Naive thymus-derived CD4-positive, alpha-beta T cell (primary cell): ENCODE measurements at regions not wholly inside any gene's neighbourhood (a gene's known extent, or its start where the extent isn't known, plus 50 kb on each side); places are given as distances from the start of the nearest gene placed in this dataset.
A peak's percentile ranks its signal among the peaks of the same experiment; 100 is the strongest.

Experiments
- ATAC-seq: fragments of 150-1000 bp; cut with Tn5 transposase; 2 replicates; pipeline ENCODE4 v1.10.0; 2021; ENCODE audit warnings: mild to moderate bottlenecking, moderate library complexity
- CTCF ChIA-PET: fragments of 350-600 bp; sonication (Branson Sonifier 250); formaldehyde crosslinking; loops from one replicate; lab custom pipeline; 2021; ENCODE audit warnings: antibody characterized with exemption; lab: Charles Lee
- POLR2A ChIA-PET: fragments of 350-600 bp; sonication (Branson Sonifier 250); formaldehyde crosslinking; loops from one replicate; lab custom pipeline; 2021; ENCODE audit warnings: antibody characterized with exemption, inconsistent platforms; lab: Charles Lee
- DNase-seq, 9 donors: peaks; one replicate each; pipeline versions ENCODE4 v3.0.0 to v3.0.0-alpha.2; 2020 to 2022; ENCODE audit warnings: mixed read lengths in 1 of 9
- H3K27ac ChIP-seq: one replicate; pipeline ENCODE4 v1.7.0; 2013; ENCODE audit warnings: mild to moderate bottlenecking, low read depth, low read length, moderate library complexity
- H3K27me3 ChIP-seq, 2 donors: one replicate each; pipeline ENCODE4 v1.7.0; 2013; ENCODE audit warnings: low read length in 2 of 2, mild to moderate bottlenecking in 2 of 2, moderate library complexity in 2 of 2; ENCODE audit not compliant: control insufficient read depth in 2 of 2, insufficient read depth in 2 of 2
- H3K36me3 ChIP-seq, 3 experiments: 1 replicate in 2 of 3; 2 replicates in 1 of 3; pipeline ENCODE4 v1.7.0; 2013; ENCODE audit warnings: low read length in 3 of 3, mild to moderate bottlenecking in 3 of 3, moderate library complexity in 1 of 3; ENCODE audit not compliant: insufficient read depth in 3 of 3, control insufficient read depth in 2 of 3
- H3K4me1 ChIP-seq, 2 donors: one replicate each; pipeline ENCODE4 v1.7.0; 2013; ENCODE audit warnings: low read length in 2 of 2, mild to moderate bottlenecking in 2 of 2, moderate library complexity in 1 of 2; ENCODE audit not compliant: control insufficient read depth in 2 of 2, insufficient read depth in 2 of 2
- H3K4me3 ChIP-seq: 2 replicates; pipeline ENCODE4 v1.7.0; 2013; ENCODE audit warnings: mild to moderate bottlenecking, low read length
- H3K9me3 ChIP-seq, 3 experiments: 1 replicate in 2 of 3; 2 replicates in 1 of 3; pipeline ENCODE4 v1.7.0; 2013; ENCODE audit warnings: low read length in 3 of 3; ENCODE audit not compliant: control insufficient read depth in 2 of 3
- H3K27ac Mint-ChIP-seq, 9 donors: one replicate each; pipeline ENCODE4 v1.8.0; 2020 to 2022; ENCODE audit warnings: mixed read lengths in 9 of 9, mild to moderate bottlenecking in 8 of 9, moderate library complexity in 5 of 9, inconsistent platforms in 2 of 9
- H3K27me3 Mint-ChIP-seq, 5 donors: one replicate each; pipeline ENCODE4 v1.8.0; 2021 to 2022; ENCODE audit warnings: mixed read lengths in 5 of 5, mild to moderate bottlenecking in 1 of 5
- H3K36me3 Mint-ChIP-seq, 5 donors: one replicate each; pipeline ENCODE4 v1.8.0; 2020 to 2022; ENCODE audit warnings: mixed read lengths in 5 of 5, mild to moderate bottlenecking in 3 of 5, inconsistent platforms in 1 of 5
- H3K4me1 Mint-ChIP-seq, 7 donors: one replicate each; pipeline ENCODE4 v1.8.0; 2020 to 2022; ENCODE audit warnings: mixed read lengths in 7 of 7, mild to moderate bottlenecking in 3 of 7, inconsistent platforms in 1 of 7
- H3K4me3 Mint-ChIP-seq, 10 donors: one replicate each; pipeline ENCODE4 v1.8.0; 2020 to 2022; ENCODE audit warnings: mild to moderate bottlenecking in 10 of 10, mixed read lengths in 10 of 10, moderate library complexity in 6 of 10, inconsistent platforms in 2 of 10
- H3K9me3 Mint-ChIP-seq, 11 donors: one replicate each; pipeline ENCODE4 v1.8.0; 2020 to 2022; ENCODE audit warnings: mixed read lengths in 11 of 11, mild to moderate bottlenecking in 4 of 11, inconsistent platforms in 1 of 11, moderate library complexity in 1 of 11
- intact Hi-C, 2 donors: fragments of 100-400 bp; cut with micrococcal nuclease; formaldehyde crosslinking; loops; one replicate each; pipeline ENCODE4 v1.15.1; 2023

DNA sequence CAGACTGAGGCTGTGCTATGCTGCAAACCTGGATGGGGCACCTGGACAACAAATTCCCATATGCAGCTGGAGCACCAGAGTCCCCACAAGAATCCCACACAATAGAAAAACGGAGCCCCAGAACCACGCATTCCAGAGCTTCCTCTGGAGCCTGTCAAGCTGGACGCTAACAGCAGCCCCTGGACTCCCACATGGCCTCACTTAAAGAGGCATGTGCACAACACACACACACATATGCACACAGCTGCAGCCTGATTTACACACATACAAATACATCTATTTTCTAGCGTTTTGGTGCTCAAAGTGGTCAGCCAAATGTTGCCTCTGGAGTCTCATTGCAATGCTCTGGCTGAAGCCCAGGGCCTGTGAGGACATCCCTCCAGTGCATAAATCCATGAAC lies 632.7 kb upstream of the ID2 start:
- no peaks in the 10 kb centered on the region for H3K27me3 ChIP-seq
- no peaks in the 10 kb centered on the region for H3K4me1 ChIP-seq
- Mint-ChIP-seq H3K27ac (no peak overlapping the region), H3K4me1 (peaks cover 0 to 16% (median 0%) of the 10 kb centered on the region in 7 donors), H3K36me3 (peaks cover 0 to 26% (median 0%) of the 10 kb centered on the region in 5 donors), H3K27me3 (no peaks in the 10 kb centered on the region), H3K4me3 (no peak overlapping the region), H3K9me3 (peaks cover 0 to 14% (median 0%) of the 10 kb centered on the region in 11 donors)
- H3K36me3 ChIP-seq: no peaks in the 10 kb centered on the region
- H3K4me3 ChIP-seq: no peak overlapping the region
- intact Hi-C loops: no loop called here
- DNase-seq: no peak
- no peak overlapping the region for H3K27ac ChIP-seq
- no peaks in the 10 kb centered on the region for H3K9me3 ChIP-seq
- ChIA-PET CTCF (no interaction called here), POLR2A (no interaction called here)
- no peak for ATAC-seq

DNA sequence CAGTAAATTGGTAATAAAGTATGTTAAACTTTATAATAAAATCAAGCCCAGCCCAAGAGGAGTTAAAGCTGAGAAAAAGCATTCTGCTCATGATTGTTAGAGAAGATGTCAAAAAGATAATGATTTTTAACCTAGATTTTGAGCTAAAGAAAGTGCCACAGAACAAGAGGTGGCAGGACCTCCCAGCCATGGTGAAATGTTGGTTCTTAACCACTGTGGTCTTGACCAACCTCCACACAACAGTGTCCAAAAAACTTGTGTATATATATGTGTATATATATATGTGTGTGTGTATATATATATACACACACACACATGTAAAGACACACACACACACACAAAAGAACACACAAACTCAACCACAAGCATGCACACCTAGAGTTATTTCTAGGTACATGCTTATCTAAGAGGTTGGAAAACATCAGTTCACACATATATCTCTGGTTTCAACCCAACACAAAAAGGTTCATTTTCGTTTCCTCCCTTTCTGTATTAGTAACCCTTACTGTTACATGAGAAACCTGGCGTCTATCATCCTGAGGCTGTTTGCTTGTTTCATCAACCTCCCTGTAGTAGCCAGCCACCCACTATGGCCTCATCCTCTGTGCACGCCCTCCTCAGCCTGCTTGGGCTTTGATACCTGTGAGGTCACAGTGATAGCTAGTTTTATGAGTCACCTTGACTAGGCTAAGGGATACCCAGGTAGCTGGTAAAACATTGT lies 631.8 kb upstream of the ID2 start:
- intact Hi-C loops: no loop called here
- Mint-ChIP-seq H3K9me3 (peaks cover 0 to 14% (median 0%) of the 10 kb centered on the region in 11 donors), H3K36me3 (peaks cover 0 to 25% (median 0%) of the 10 kb centered on the region in 5 donors), H3K4me1 (peaks cover 0 to 16% (median 0%) of the 10 kb centered on the region in 7 donors), H3K27ac (peak overlapping the region in 2 of 9 donors; percentile 38 to 82), H3K27me3 (no peaks in the 10 kb centered on the region), H3K4me3 (peak overlapping the region in 1 of 10 donors; percentile 24)
- DNase-seq (peak in 1 of 9 donors; percentile 43), ATAC-seq (peak; percentile 41)
- no peaks in the 10 kb centered on the region for H3K9me3 ChIP-seq
- H3K27ac ChIP-seq: no peak overlapping the region
- H3K27me3 ChIP-seq: no peaks in the 10 kb centered on the region
- CTCF ChIA-PET: no interaction called here
- POLR2A ChIA-PET: no interaction called here
- no peaks in the 10 kb centered on the region for H3K36me3 ChIP-seq
- H3K4me3 ChIP-seq: no peak overlapping the region
- no peaks in the 10 kb centered on the region for H3K4me1 ChIP-seq

DNA sequence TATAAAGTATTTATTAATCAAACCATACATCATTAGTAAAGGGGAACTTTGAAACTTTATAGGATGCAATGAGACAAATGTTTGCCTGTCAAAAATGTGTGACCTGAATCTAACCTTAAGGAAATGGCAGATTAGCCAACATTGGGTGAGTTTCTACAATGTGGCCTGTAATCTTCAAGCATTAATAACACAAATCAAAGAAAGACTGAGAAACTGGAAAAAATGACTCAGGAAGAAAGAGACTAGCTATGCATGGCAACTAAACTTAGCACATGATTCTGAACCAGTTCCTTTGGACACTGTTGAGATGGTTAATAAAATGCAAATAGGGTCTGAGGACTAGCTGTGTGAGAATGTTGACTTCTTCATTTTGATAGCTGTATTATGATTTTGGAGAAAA lies 628.6 kb upstream of the ID2 start:
- H3K27ac ChIP-seq: no peak overlapping the region
- no peaks in the 10 kb centered on the region for H3K36me3 ChIP-seq
- peaks cover 0 to 16% (median 0%) of the 10 kb centered on the region in 7 donors for H3K4me1 Mint-ChIP-seq
- no peaks in the 10 kb centered on the region for H3K4me1 ChIP-seq
- intact Hi-C loops: no loop called here
- H3K36me3 Mint-ChIP-seq: peaks cover 0 to 28% (median 5%) of the 10 kb centered on the region in 5 donors
- no peak overlapping the region for H3K4me3 Mint-ChIP-seq
- H3K27ac Mint-ChIP-seq: no peak overlapping the region
- no peak for ATAC-seq
- H3K27me3 ChIP-seq: no peaks in the 10 kb centered on the region
- H3K9me3 Mint-ChIP-seq: peaks cover 0 to 25% (median 2%) of the 10 kb centered on the region in 11 donors
- DNase-seq: no peak
- H3K4me3 ChIP-seq: no peak overlapping the region
- ChIA-PET CTCF (interaction anchor here (0.6 kb wide), 1 partner anchor 598 kb away, joined by 3 read pairs; no protein-coding TSS in a partner anchor), POLR2A (no interaction called here)
- H3K9me3 ChIP-seq: no peaks in the 10 kb centered on the region
- H3K27me3 Mint-ChIP-seq: no peaks in the 10 kb centered on the region

DNA sequence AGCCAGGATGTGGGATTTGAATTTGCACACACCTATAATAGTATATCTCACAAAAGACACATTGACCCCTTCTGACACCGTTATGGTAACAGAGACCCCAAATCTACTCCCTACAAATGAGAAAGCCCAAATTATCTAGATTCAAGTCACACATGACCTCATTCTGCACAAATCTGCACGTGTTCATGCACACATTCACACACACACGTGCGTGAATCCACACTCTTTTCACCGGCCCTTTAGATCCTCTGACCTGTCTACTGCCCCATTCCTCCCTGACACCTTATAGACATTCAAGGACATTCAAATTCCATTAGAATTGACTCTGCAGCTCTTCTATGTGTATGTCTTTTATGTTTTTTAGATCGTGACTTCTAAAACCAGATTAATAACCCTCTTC lies 627.8 kb upstream of the ID2 start:
- Histone ChIP-seq H3K4me1 (no peaks in the 10 kb centered on the region), H3K36me3 (no peaks in the 10 kb centered on the region), H3K9me3 (no peaks in the 10 kb centered on the region), H3K4me3 (no peak overlapping the region), H3K27ac (no peak overlapping the region), H3K27me3 (no peaks in the 10 kb centered on the region)
- intact Hi-C loops: no loop called here
- DNase-seq: no peak
- Mint-ChIP-seq H3K36me3 (peaks cover 0 to 26% (median 5%) of the 10 kb centered on the region in 5 donors), H3K4me3 (no peak overlapping the region), H3K27ac (no peak overlapping the region), H3K4me1 (peaks cover 0 to 21% (median 5%) of the 10 kb centered on the region in 7 donors), H3K27me3 (no peaks in the 10 kb centered on the region), H3K9me3 (peaks cover 0 to 25% (median 2%) of the 10 kb centered on the region in 11 donors)
- no peak for ATAC-seq
- ChIA-PET POLR2A (no interaction called here), CTCF (interaction anchor here (0.5 kb wide), 1 partner anchor 635 kb away, joined by 4 read pairs; no protein-coding TSS in a partner anchor)

DNA sequence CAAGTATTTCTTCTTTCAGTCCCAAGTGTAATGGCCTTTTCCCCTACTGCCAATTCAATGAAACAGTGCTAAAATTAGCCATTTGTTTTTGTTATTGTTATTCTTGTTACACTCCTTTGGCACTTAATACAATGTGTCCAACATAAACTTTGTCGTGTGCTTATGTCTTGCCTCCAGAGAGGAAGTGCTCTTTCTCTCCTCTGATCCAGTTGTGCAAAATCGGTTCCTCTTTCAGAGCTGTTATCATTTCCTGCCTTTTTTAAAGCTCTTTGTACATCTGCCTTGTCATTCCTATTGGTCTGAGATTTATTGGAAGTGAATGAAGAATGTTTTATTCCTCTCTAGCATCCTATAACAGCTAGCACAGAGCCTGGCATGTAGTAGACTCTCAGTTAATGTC lies 623.2 kb upstream of the ID2 start:
- POLR2A ChIA-PET: no interaction called here
- CTCF ChIA-PET: interaction anchor here (0.7 kb wide), 1 partner anchor 18 kb away, joined by 6 read pairs; no protein-coding TSS in a partner anchor
- no peaks in the 10 kb centered on the region for H3K27me3 ChIP-seq

DNA sequence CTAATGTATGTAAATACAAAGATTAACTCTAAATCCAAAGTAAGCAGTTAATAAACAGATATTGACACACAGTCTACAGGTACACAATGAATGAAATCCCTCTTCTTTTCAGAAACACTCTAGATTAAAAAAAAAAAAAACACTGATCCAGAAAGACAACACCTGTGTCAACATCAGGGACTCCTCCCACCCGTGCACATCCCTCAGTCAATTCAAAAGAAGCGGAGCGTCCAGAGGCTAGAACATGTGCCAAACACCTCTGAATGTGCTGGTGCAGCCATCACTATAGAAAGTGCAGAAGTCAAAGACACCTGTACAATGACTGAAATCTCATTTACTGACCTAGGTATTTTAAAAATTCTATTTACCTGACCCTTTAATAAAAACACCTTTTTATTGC lies 622.6 kb upstream of the ID2 start:
- CTCF ChIA-PET: interaction anchor here (0.7 kb wide), 1 partner anchor 17 kb away, joined by 6 read pairs; no protein-coding TSS in a partner anchor
- Histone ChIP-seq H3K4me1 (no peaks in the 10 kb centered on the region), H3K4me3 (no peak overlapping the region), H3K27me3 (no peaks in the 10 kb centered on the region), H3K9me3 (no peaks in the 10 kb centered on the region), H3K36me3 (no peaks in the 10 kb centered on the region), H3K27ac (no peak overlapping the region)
- no peak overlapping the region for H3K4me3 Mint-ChIP-seq
- intact Hi-C loops: no loop called here
- H3K27ac Mint-ChIP-seq: no peak overlapping the region
- ATAC-seq (no peak), DNase-seq (no peak)
- peaks cover 0 to 7% (median 3%) of the 10 kb centered on the region in 7 donors for H3K4me1 Mint-ChIP-seq
- no peaks in the 10 kb centered on the region for H3K27me3 Mint-ChIP-seq
- POLR2A ChIA-PET: no interaction called here
- H3K36me3 Mint-ChIP-seq: peaks cover 0 to 18% (median 6%) of the 10 kb centered on the region in 5 donors
- H3K9me3 Mint-ChIP-seq: peaks cover 0 to 20% (median 2%) of the 10 kb centered on the region in 11 donors

More for the DNA sequence above, 623.2 kb upstream of the ID2 start:
- intact Hi-C loops: no loop called here
- Histone ChIP-seq H3K9me3 (no peaks in the 10 kb centered on the region), H3K36me3 (no peaks in the 10 kb centered on the region), H3K27ac (no peak overlapping the region), H3K4me1 (no peaks in the 10 kb centered on the region), H3K4me3 (no peak overlapping the region)
- DNase-seq (no peak), ATAC-seq (peak; percentile 69)
- peaks cover 0 to 14% (median 5%) of the 10 kb centered on the region in 5 donors for H3K36me3 Mint-ChIP-seq
- no peak overlapping the region for H3K27ac Mint-ChIP-seq
- no peak overlapping the region for H3K4me3 Mint-ChIP-seq
- peaks cover 0 to 7% (median 2%) of the 10 kb centered on the region in 7 donors for H3K4me1 Mint-ChIP-seq
- H3K9me3 Mint-ChIP-seq: peaks cover 0 to 17% (median 2%) of the 10 kb centered on the region in 11 donors
- no peaks in the 10 kb centered on the region for H3K27me3 Mint-ChIP-seq
